Erythroblast (primary cell): ENCODE measurements at regions not wholly inside any gene's neighbourhood (a gene's known extent, or its start where the extent isn't known, plus 50 kb on each side); places are given as distances from the start of the nearest gene placed in this dataset.

Experiments
- GATA1 ChIP-seq: IDR thresholded peaks from 2 replicates; pipeline ENCODE4 v1.6.1; 2011; ENCODE audit warnings: low read depth, mild to moderate bottlenecking, control low read depth, low read length, moderate library complexity
- POLR2A ChIP-seq: IDR thresholded peaks from 2 replicates; pipeline ENCODE4 v1.6.1; 2011; ENCODE audit warnings: mild to moderate bottlenecking, low read length

DNA sequence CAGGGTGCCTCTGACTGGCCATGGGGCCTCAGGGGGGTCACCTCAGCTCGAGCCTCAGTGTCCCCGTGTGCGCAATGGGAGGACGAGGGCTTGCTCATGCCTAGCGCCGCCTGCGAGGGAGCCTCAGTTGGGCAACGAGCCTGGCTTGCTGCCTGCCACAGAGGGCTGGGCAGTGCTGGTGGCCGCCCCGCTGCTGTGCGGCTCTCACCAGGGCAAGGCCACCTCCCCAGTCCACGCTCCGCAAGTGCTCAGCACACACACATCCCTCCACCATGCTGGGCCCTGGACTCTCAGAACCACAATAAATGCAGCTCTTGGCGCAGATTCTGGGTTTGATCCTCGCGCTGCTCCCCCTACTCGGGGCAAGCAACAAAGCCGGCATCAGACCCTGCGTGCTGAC, 76.2 kb downstream of the ENGASE start:
- TF ChIP-seq POLR2A (no peak), GATA1 (no peak)
